Natural killer cell (primary cell): ENCODE measurements at regions not wholly inside any gene's neighbourhood (a gene's known extent, or its start where the extent isn't known, plus 50 kb on each side); places are given as distances from the start of the nearest gene placed in this dataset.

Source experiments
- ATAC-seq, 3 donors: fragments of 150-1000 bp in 2 of 3; fragments of 200-7000 bp in 1 of 3; cut with Tn5 transposase; 1 replicate in 1 of 3; 2 replicates in 2 of 3; pipeline ENCODE4 v1.10.0; 2021; ENCODE audit warnings: mild to moderate bottlenecking in 2 of 3, moderate library complexity in 2 of 3
- DNase-seq, 2 donors: peaks; one replicate each; pipeline versions ENCODE4 v3.0.0 to v3.0.0-alpha.2; 2013 to 2021; ENCODE audit warnings: mixed read lengths in 1 of 2
- H3K27ac ChIP-seq: one replicate; pipeline ENCODE4 v1.5.1; 2013; ENCODE audit warnings: mild to moderate bottlenecking, low read length
- H3K27me3 ChIP-seq: one replicate; pipeline ENCODE4 v1.6.1; 2013; ENCODE audit warnings: low read length; ENCODE audit not compliant: control insufficient read depth, insufficient read depth
- H3K36me3 ChIP-seq: one replicate; pipeline ENCODE4 v1.6.1; 2013; ENCODE audit warnings: low read length; ENCODE audit not compliant: control insufficient read depth, insufficient read depth
- H3K4me1 ChIP-seq: one replicate; pipeline ENCODE4 v1.6.1; 2013; ENCODE audit warnings: low read length; ENCODE audit not compliant: control insufficient read depth, insufficient read depth
- H3K4me3 ChIP-seq: one replicate; pipeline ENCODE4 v1.5.1; 2013; ENCODE audit warnings: low read length
- H3K9me3 ChIP-seq: one replicate; pipeline ENCODE4 v1.6.1; 2013; ENCODE audit warnings: low read length; ENCODE audit not compliant: control insufficient read depth, insufficient read depth
- H3K27ac Mint-ChIP-seq, 2 donors: one replicate each; pipeline ENCODE4 v1.8.0; 2022; ENCODE audit warnings: mild to moderate bottlenecking in 2 of 2, mixed read lengths in 2 of 2, moderate library complexity in 1 of 2
- H3K27me3 Mint-ChIP-seq, 2 donors: one replicate each; pipeline ENCODE4 v1.8.0; 2022; ENCODE audit warnings: low read depth in 2 of 2, mixed read lengths in 2 of 2
- H3K36me3 Mint-ChIP-seq: one replicate; pipeline ENCODE4 v1.8.0; 2022; ENCODE audit warnings: mixed read lengths
- H3K4me1 Mint-ChIP-seq, 2 donors: one replicate each; pipeline ENCODE4 v1.8.0; 2022; ENCODE audit warnings: mixed read lengths in 2 of 2
- H3K4me3 Mint-ChIP-seq: one replicate; pipeline ENCODE4 v1.8.0; 2022; ENCODE audit warnings: mild to moderate bottlenecking, moderate library complexity, mixed read lengths
- H3K9me3 Mint-ChIP-seq, 2 donors: one replicate each; pipeline ENCODE4 v1.8.0; 2022; ENCODE audit warnings: mixed read lengths in 2 of 2
- WGBS: methylation state at CpG from one replicate; pipeline ENCODE4 v1.1.7; 2013; ENCODE audit warnings: missing lambda C conversion rate; ENCODE audit not compliant: insufficient coverage; 5-methylcytosine and 5-hydroxymethylcytosine counted together
- intact Hi-C: fragments of 100-400 bp; cut with micrococcal nuclease; formaldehyde crosslinking; loops from one replicate; pipeline ENCODE4 v1.14.2; 2022
- TF ChIP-seq, protein P1 (sequence below): fragments of 200-600 bp; IDR thresholded peaks from one replicate; pipeline ENCODE4 v1.8.0; 2022; ENCODE audit warnings: antibody characterized with exemption

- TF ChIP-seq, protein P1, sequence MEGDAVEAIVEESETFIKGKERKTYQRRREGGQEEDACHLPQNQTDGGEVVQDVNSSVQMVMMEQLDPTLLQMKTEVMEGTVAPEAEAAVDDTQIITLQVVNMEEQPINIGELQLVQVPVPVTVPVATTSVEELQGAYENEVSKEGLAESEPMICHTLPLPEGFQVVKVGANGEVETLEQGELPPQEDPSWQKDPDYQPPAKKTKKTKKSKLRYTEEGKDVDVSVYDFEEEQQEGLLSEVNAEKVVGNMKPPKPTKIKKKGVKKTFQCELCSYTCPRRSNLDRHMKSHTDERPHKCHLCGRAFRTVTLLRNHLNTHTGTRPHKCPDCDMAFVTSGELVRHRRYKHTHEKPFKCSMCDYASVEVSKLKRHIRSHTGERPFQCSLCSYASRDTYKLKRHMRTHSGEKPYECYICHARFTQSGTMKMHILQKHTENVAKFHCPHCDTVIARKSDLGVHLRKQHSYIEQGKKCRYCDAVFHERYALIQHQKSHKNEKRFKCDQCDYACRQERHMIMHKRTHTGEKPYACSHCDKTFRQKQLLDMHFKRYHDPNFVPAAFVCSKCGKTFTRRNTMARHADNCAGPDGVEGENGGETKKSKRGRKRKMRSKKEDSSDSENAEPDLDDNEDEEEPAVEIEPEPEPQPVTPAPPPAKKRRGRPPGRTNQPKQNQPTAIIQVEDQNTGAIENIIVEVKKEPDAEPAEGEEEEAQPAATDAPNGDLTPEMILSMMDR = no peak
- Histone ChIP-seq H3K27me3 (no peaks in the 10 kb centered on the region), H3K4me1 (no peaks in the 10 kb centered on the region), H3K9me3 (no peaks in the 10 kb centered on the region), H3K4me3 (no peak overlapping the region), H3K27ac (no peak overlapping the region), H3K36me3 (no peaks in the 10 kb centered on the region)
- H3K9me3 Mint-ChIP-seq = no peaks in the 10 kb centered on the region
- WGBS = 94% methylated on average over 6 of the region's 6 CpGs
- no peaks in the 10 kb centered on the region for H3K36me3 Mint-ChIP-seq
- ATAC-seq (no peak), DNase-seq (no peak)
- intact Hi-C loops = no loop called here
- H3K27me3 Mint-ChIP-seq = no peaks in the 10 kb centered on the region
- H3K27ac Mint-ChIP-seq = no peak overlapping the region
- no peaks in the 10 kb centered on the region for H3K4me1 Mint-ChIP-seq
- H3K4me3 Mint-ChIP-seq = no peak overlapping the region
Observed at GRCh38 chr13:99689955-99690354, 188.7 kb downstream of the TM9SF2 start.

DNA sequence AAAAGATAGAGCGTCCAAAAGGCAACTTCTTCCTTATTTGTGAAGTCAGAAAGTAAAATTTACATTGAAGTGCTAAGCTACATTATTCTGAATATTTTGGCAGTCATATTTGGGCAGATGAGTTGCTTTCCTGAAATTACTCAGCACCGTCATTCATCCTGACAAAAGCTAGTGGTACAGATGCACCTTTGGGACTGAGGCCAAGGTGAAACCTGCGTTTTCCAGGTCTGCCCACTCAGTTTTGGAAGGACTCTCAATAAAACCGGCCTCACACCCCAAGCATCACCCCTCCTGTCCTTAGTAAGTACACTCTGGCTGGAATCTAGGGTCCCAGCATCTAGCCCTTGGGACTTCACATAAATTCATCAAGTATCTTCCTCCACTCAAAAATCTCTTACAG, 187.5 kb downstream of the TM9SF2 start:
- H3K4me3 ChIP-seq = no peak overlapping the region
- Mint-ChIP-seq H3K36me3 (no peaks in the 10 kb centered on the region), H3K27ac (no peak overlapping the region), H3K9me3 (no peaks in the 10 kb centered on the region), H3K27me3 (no peaks in the 10 kb centered on the region), H3K4me3 (no peak overlapping the region), H3K4me1 (no peaks in the 10 kb centered on the region)
- DNase-seq (no peak), ATAC-seq (no peak)
- TF ChIP-seq, protein P1 = no peak
- no peaks in the 10 kb centered on the region for H3K9me3 ChIP-seq
- H3K36me3 ChIP-seq = no peaks in the 10 kb centered on the region
- intact Hi-C loops = no loop called here
- 74% methylated on average over 4 of the region's 4 CpGs for WGBS
- H3K4me1 ChIP-seq = no peaks in the 10 kb centered on the region
- no peaks in the 10 kb centered on the region for H3K27me3 ChIP-seq
- H3K27ac ChIP-seq = no peak overlapping the region

DNA sequence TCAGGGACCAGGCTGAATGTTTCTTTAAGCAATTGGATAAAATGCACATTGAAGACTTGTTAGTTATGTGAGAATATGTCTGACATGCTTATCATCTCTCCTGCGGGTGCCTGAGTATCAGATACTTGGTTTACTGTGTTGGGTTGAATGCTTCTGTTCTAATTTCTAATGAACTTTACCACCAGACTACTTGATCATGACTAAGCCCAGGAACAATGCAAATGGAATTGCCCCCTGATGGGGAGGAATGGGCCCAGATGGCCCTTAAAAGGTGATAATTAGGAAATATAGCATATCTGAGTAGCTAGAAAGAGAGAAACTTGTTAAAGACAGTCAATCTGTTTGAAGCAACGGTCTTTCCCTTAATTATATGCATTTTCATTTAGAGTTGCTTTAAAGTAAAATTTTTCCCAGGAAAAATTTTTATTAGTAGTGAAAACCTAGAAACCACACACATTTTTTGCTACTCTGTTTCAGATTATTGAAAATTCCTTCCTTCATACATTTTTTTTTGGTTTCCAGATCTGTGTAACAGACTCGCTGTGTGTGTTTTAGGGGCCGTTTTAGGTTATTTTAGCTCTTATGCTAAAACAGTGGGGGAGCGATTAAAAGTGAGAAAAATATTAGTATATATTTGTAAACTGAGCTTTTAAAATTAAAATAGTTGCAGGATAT, 186.6 kb downstream of the TM9SF2 start:
- no peak overlapping the region for H3K4me3 ChIP-seq
- Mint-ChIP-seq H3K4me3 (no peak overlapping the region), H3K27ac (no peak overlapping the region), H3K36me3 (no peaks in the 10 kb centered on the region), H3K27me3 (no peaks in the 10 kb centered on the region), H3K4me1 (no peaks in the 10 kb centered on the region), H3K9me3 (no peaks in the 10 kb centered on the region)
- H3K36me3 ChIP-seq = no peaks in the 10 kb centered on the region
- ATAC-seq (no peak), DNase-seq (no peak)
- WGBS = 96% methylated on average over 4 of the region's 5 CpGs
- TF ChIP-seq, protein P1 = no peak
- no peaks in the 10 kb centered on the region for H3K4me1 ChIP-seq
- intact Hi-C loops = no loop called here
- no peaks in the 10 kb centered on the region for H3K27me3 ChIP-seq
- no peaks in the 10 kb centered on the region for H3K9me3 ChIP-seq
- no peak overlapping the region for H3K27ac ChIP-seq

DNA sequence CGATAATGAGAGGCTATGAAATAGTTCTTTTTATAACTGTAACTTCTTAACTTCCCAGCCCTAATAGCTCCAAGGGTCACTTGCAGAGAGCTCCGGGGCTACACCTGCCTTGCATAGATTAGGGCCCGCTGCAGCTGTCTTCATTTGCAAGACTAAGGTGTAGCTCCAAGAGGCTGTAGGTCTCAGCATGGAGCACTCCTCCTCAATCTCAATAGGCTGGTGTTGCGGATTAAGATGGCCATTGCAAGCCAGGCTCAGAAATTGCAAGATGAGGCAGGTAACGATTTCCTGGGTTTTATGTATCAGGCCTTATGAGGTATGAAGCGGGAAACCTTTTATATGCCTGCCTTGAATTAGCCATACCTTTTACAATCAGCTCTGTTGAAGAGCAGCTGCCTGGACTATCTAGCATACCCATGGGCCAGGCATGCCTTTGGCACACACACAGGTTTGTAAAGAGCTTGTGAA, 185.7 kb downstream of the TM9SF2 start:
- no peak for ATAC-seq

More for the DNA sequence above, 185.7 kb downstream of the TM9SF2 start:
- Histone ChIP-seq H3K27ac (no peak overlapping the region), H3K27me3 (no peaks in the 10 kb centered on the region), H3K4me1 (no peaks in the 10 kb centered on the region), H3K9me3 (no peaks in the 10 kb centered on the region), H3K4me3 (no peak overlapping the region), H3K36me3 (no peaks in the 10 kb centered on the region)
- TF ChIP-seq, protein P1 = no peak
- H3K27ac Mint-ChIP-seq = no peak overlapping the region
- DNase-seq = no peak
- H3K36me3 Mint-ChIP-seq = no peaks in the 10 kb centered on the region
- H3K4me3 Mint-ChIP-seq = no peak overlapping the region
- no peaks in the 10 kb centered on the region for H3K9me3 Mint-ChIP-seq
- WGBS = 97% methylated on average over 5 of the region's 6 CpGs
- H3K27me3 Mint-ChIP-seq = no peaks in the 10 kb centered on the region
- no peaks in the 10 kb centered on the region for H3K4me1 Mint-ChIP-seq
- intact Hi-C loops = no loop called here
